Mesendoderm (in vitro differentiated cells): ENCODE measurements at regions not wholly inside any gene's neighbourhood (a gene's known extent, or its start where the extent isn't known, plus 50 kb on each side); places are given as distances from the start of the nearest gene placed in this dataset.
"Not testable (repeated sequence)": the region's sequence is repeated elsewhere in the genome, so short reads cannot be mapped to it uniquely, and the experiment has no call there.

Source experiments
- DNase-seq: peaks from one replicate; pipeline ENCODE4 v3.0.0; 2013
- H2AK5ac ChIP-seq: 2 replicates; pipeline ENCODE4 v1.6.1; 2013; ENCODE audit warnings: low read length, inconsistent platforms
- H2BK120ac ChIP-seq: 2 replicates; pipeline ENCODE4 v1.6.1; 2013; ENCODE audit warnings: low read depth, mild to moderate bottlenecking, low read length, moderate library complexity, mixed read lengths
- H2BK15ac ChIP-seq: replicated peaks from 2 replicates; pipeline ENCODE4 v1.6.1; 2013; ENCODE audit warnings: low read depth, mild to moderate bottlenecking, moderate library complexity
- H2BK5ac ChIP-seq: 2 replicates; pipeline ENCODE4 v1.6.1; 2013; ENCODE audit warnings: low read length, inconsistent platforms
- H3K18ac ChIP-seq: 2 replicates; pipeline ENCODE4 v1.6.1; 2013; ENCODE audit warnings: mild to moderate bottlenecking, low read length, mixed read lengths
- H3K23ac ChIP-seq: one replicate; pipeline ENCODE4 v1.6.1; 2013; ENCODE audit warnings: low read length
- H3K27ac ChIP-seq: 2 replicates; pipeline ENCODE4 v1.5.1; 2013; ENCODE audit warnings: low read depth, mild to moderate bottlenecking, inconsistent platforms, low read length, moderate library complexity
- H3K27me3 ChIP-seq: 2 replicates; pipeline ENCODE4 v1.6.1; 2013; ENCODE audit warnings: low read length, control low read depth, mild to moderate bottlenecking, inconsistent platforms; ENCODE audit not compliant: insufficient read depth, poor library complexity
- H3K36me3 ChIP-seq: 2 replicates; pipeline ENCODE4 v1.6.1; 2013; ENCODE audit warnings: low read length, inconsistent platforms; ENCODE audit not compliant: control insufficient read depth, insufficient read depth
- H3K4ac ChIP-seq: one replicate; pipeline ENCODE4 v1.6.1; 2013; ENCODE audit warnings: low read depth, mild to moderate bottlenecking, low read length, moderate library complexity
- H3K4me1 ChIP-seq: 2 replicates; pipeline ENCODE4 v1.6.1; 2013; ENCODE audit warnings: low read depth, low read length, inconsistent platforms; ENCODE audit not compliant: control insufficient read depth
- H3K4me2 ChIP-seq: 2 replicates; pipeline ENCODE4 v1.6.1; 2013; ENCODE audit warnings: low read length
- H3K4me3 ChIP-seq: 2 replicates; pipeline ENCODE4 v1.5.1; 2013; ENCODE audit warnings: mild to moderate bottlenecking, low read length
- H3K56ac ChIP-seq: one replicate; pipeline ENCODE4 v1.6.1; 2013; ENCODE audit warnings: low read length
- H3K79me1 ChIP-seq: 2 replicates; pipeline ENCODE4 v1.6.1; 2013; ENCODE audit warnings: low read length, inconsistent platforms
- H3K79me2 ChIP-seq: 2 replicates; pipeline ENCODE4 v1.6.1; 2013; ENCODE audit warnings: mild to moderate bottlenecking, low read length; ENCODE audit not compliant: control insufficient read depth, insufficient read depth
- H3K9ac ChIP-seq: 2 replicates; pipeline ENCODE4 v1.6.1; 2013; ENCODE audit warnings: low read length, inconsistent platforms
- H4K5ac ChIP-seq: one replicate; pipeline ENCODE4 v1.6.1; 2013; ENCODE audit warnings: low read length
- H4K8ac ChIP-seq: one replicate; pipeline ENCODE4 v1.6.1; 2013; ENCODE audit warnings: low read depth, mild to moderate bottlenecking, control low read depth, low read length, moderate library complexity
- WGBS: extraction: QIAGEN DNeasy Blood & Tissue Kit; methylation state at CpG from one replicate; pipeline ENCODE4 v1.1.7; 2013; ENCODE audit warnings: low lambda C conversion rate, missing lambda C conversion rate; ENCODE audit not compliant: insufficient coverage; ENCODE audit errors: extremely low coverage; 5-methylcytosine and 5-hydroxymethylcytosine counted together

GRCh38 chr17:20908313-20909267, 134.2 kb downstream of the USP22 start:
- Histone ChIP-seq H3K27me3 (no peaks in the 10 kb centered on the region), H2AK5ac (no peak overlapping the region), H3K56ac (peak overlapping the region; percentile 79), H3K36me3 (no peaks in the 10 kb centered on the region), H3K79me1 (no peaks in the 10 kb centered on the region), H3K4ac (no peak overlapping the region), H3K4me1 (no peaks in the 10 kb centered on the region), H3K9ac (peak overlapping the region; percentile 67), H4K5ac (no peak overlapping the region), H2BK120ac (no peak overlapping the region), H3K4me3 (no peak overlapping the region), H3K27ac (peak overlapping the region; percentile 72), H3K4me2 (peak overlapping the region; percentile 28), H2BK15ac (no peak overlapping the region), H3K79me2 (no peaks in the 10 kb centered on the region), H3K18ac (no peak overlapping the region), H2BK5ac (no peak overlapping the region), H3K23ac (no peak overlapping the region), H4K8ac (peak overlapping the region; percentile 67)
- DNase-seq = peak; percentile 98
- no CpG with 5 or more reads among the region's 43 CpGs for WGBS

GRCh38 chr17:20914658-20915057, 128.2 kb downstream of the USP22 start:
- 100% methylated on average over 1 of the region's 4 CpGs for WGBS

GRCh38 chr17:20916383-20916782, 126.4 kb downstream of the USP22 start:
- H3K4me2 ChIP-seq = no peak overlapping the region
- no peak overlapping the region for H2BK5ac ChIP-seq
- no peak overlapping the region for H3K9ac ChIP-seq
- H3K27me3 ChIP-seq = no peaks in the 10 kb centered on the region
- WGBS = no CpG with 5 or more reads among the region's 4 CpGs
- DNase-seq = no peak
- no peak overlapping the region for H2BK15ac ChIP-seq
- H3K27ac ChIP-seq = no peak overlapping the region
- H2AK5ac ChIP-seq = no peak overlapping the region
- peaks cover 2% of the 10 kb centered on the region for H3K4me1 ChIP-seq
- no peaks in the 10 kb centered on the region for H3K79me1 ChIP-seq
- H3K18ac ChIP-seq = no peak overlapping the region
- no peak overlapping the region for H3K4me3 ChIP-seq
- H3K4ac ChIP-seq = no peak overlapping the region
- no peak overlapping the region for H3K23ac ChIP-seq
- H3K36me3 ChIP-seq = no peaks in the 10 kb centered on the region
- no peak overlapping the region for H3K56ac ChIP-seq
- no peak overlapping the region for H4K8ac ChIP-seq
- no peak overlapping the region for H2BK120ac ChIP-seq
- H4K5ac ChIP-seq = no peak overlapping the region
- no peaks in the 10 kb centered on the region for H3K79me2 ChIP-seq

More at GRCh38 chr17:20914658-20915057, 128.2 kb downstream of the USP22 start:
- H4K5ac ChIP-seq = no peak overlapping the region
- H3K79me1 ChIP-seq = no peaks in the 10 kb centered on the region
- no peak overlapping the region for H3K56ac ChIP-seq
- H3K27ac ChIP-seq = no peak overlapping the region
- H3K36me3 ChIP-seq = no peaks in the 10 kb centered on the region
- H3K4ac ChIP-seq = no peak overlapping the region
- no peak for DNase-seq
- no peak overlapping the region for H3K23ac ChIP-seq
- H2AK5ac ChIP-seq = no peak overlapping the region
- H2BK5ac ChIP-seq = no peak overlapping the region
- no peaks in the 10 kb centered on the region for H3K27me3 ChIP-seq
- H3K4me1 ChIP-seq = no peaks in the 10 kb centered on the region
- H2BK120ac ChIP-seq = no peak overlapping the region
- no peak overlapping the region for H3K4me3 ChIP-seq
- H2BK15ac ChIP-seq = no peak overlapping the region
- H3K79me2 ChIP-seq = no peaks in the 10 kb centered on the region
- H3K4me2 ChIP-seq = no peak overlapping the region
- no peak overlapping the region for H3K18ac ChIP-seq
- no peak overlapping the region for H4K8ac ChIP-seq
- no peak overlapping the region for H3K9ac ChIP-seq

- H3K79me2 ChIP-seq, H3K4me2 ChIP-seq, H2AK5ac ChIP-seq, H3K4ac ChIP-seq, H3K18ac ChIP-seq, H4K8ac ChIP-seq, H3K36me3 ChIP-seq, H3K27ac ChIP-seq, H2BK5ac ChIP-seq, H3K27me3 ChIP-seq, H3K56ac ChIP-seq, H3K23ac ChIP-seq, H2BK15ac ChIP-seq, H4K5ac ChIP-seq, H3K9ac ChIP-seq, H3K4me3 ChIP-seq, DNase-seq, H3K4me1 ChIP-seq, H2BK120ac ChIP-seq, H3K79me1 ChIP-seq: not testable (repeated sequence)
- no CpG with 5 or more reads among the region's 10 CpGs for WGBS
Observed at GRCh38 chr17:20917610-20918306, 125.1 kb downstream of the USP22 start.

- Histone ChIP-seq H2AK5ac (no peak overlapping the region), H3K23ac (no peak overlapping the region), H3K9ac (no peak overlapping the region), H3K36me3 (no peaks in the 10 kb centered on the region), H3K27ac (no peak overlapping the region), H3K18ac (peak overlapping the region; percentile 80), H3K4me2 (no peak overlapping the region), H3K4me3 (no peak overlapping the region), H3K4ac (no peak overlapping the region), H3K79me2 (no peaks in the 10 kb centered on the region), H4K8ac (no peak overlapping the region), H3K27me3 (no peaks in the 10 kb centered on the region), H3K79me1 (no peaks in the 10 kb centered on the region), H2BK120ac (peak overlapping the region; percentile 36), H3K4me1 (peaks cover 2% of the 10 kb centered on the region), H2BK15ac (no peak overlapping the region), H2BK5ac (no peak overlapping the region), H4K5ac (no peak overlapping the region), H3K56ac (no peak overlapping the region)
- no peak for DNase-seq
- no CpG with 5 or more reads among the region's 3 CpGs for WGBS
Observed at GRCh38 chr17:20920095-20920814, 122.6 kb downstream of the USP22 start.
